ENCODE measurements at regions not wholly inside any gene's neighbourhood (a gene's known extent, or its start where the extent isn't known, plus 50 kb on each side); places are given as distances from the start of the nearest gene placed in this dataset.

DNA sequence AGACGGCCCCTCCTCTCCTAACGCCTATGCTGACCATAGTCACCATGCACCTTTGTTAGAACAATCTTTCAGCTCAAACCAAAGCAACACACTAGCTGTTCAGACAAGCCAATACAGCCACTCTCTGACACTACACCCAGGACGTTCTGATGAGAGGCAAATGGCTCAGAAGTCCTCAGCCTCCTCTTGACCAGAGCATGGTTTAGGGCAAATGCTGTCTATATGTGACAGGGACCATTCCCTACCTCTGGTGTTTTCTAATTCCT lies 264.8 kb upstream of the HES1 start:
- Histone ChIP-seq H3T11ph (ENCODE audit: low read length) (no peak overlapping the region), H3K14ac (ENCODE audit: insufficient read depth, low read length) (no peak overlapping the region), H3K9ac (ENCODE audit: extremely low read depth, insufficient read length, low read length) (no peak overlapping the region), H2BK12ac (ENCODE audit: insufficient read length, low read depth, low read length) (no peak overlapping the region), H2BK5ac (ENCODE audit: insufficient read length, low read length) (no peak overlapping the region), H3K4me2 (ENCODE audit: insufficient read depth, insufficient read length, low read length) (no peak overlapping the region), H2BK20ac (ENCODE audit: low read depth, low read length, poor library complexity, severe bottlenecking) (no peak overlapping the region), H4K20me1 (ENCODE audit: control insufficient read depth, insufficient read depth, insufficient read length) (no peaks in the 10 kb centered on the region), H3K18ac (ENCODE audit: insufficient read length, low read depth, low read length) (no peak overlapping the region), H4K5ac (ENCODE audit: insufficient read length, low read depth, low read length) (no peak overlapping the region), H4K8ac (replicated peaks; ENCODE audit: insufficient read length, low read depth, low read length) (no peak overlapping the region), H3K9me3 (ENCODE audit: control insufficient read depth, low read depth, low read length) (no peaks in the 10 kb centered on the region), H3K27ac (ENCODE audit: insufficient read length, low read depth, low read length) (no peak overlapping the region), H2AK5ac (ENCODE audit: insufficient read length, low read length) (no peak overlapping the region), H3K23me2 (ENCODE audit: insufficient read length, low read depth, low read length, poor library complexity, severe bottlenecking) (no peaks in the 10 kb centered on the region), H3K56ac (ENCODE audit: insufficient read length, low read depth, low read length) (no peak overlapping the region), H2BK120ac (ENCODE audit: low read depth, low read length, poor library complexity, severe bottlenecking) (no peak overlapping the region), H4K91ac (ENCODE audit: insufficient read length, low read depth, low read length) (no peak overlapping the region), H3K79me2 (ENCODE audit: insufficient read depth, low read length) (no peaks in the 10 kb centered on the region), H2BK15ac (ENCODE audit: low read depth, low read length) (no peak overlapping the region), H3K4me1 (ENCODE audit: insufficient read depth, low read length) (no peaks in the 10 kb centered on the region; the same call in 1 of the 2 replicates), H3K23ac (ENCODE audit: insufficient read length, low read depth, low read length) (no peak overlapping the region), H3K79me1 (ENCODE audit: insufficient read depth, low read depth, low read length, poor library complexity, severe bottlenecking) (no peaks in the 10 kb centered on the region), H2AFZ (ENCODE audit: low read length) (no peak overlapping the region), H3K27me3 (ENCODE audit: insufficient read depth, low read length) (no peaks in the 10 kb centered on the region; the same call in 1 of the 2 replicates), H3K4ac (ENCODE audit: low read depth, low read length) (no peak overlapping the region)
- Mint-ChIP-seq H3K27me3 (ENCODE audit: low read depth) (peaks cover 66% of the 10 kb centered on the region), H3K4me3 (no peak overlapping the region), H3K27ac (no peak overlapping the region), H3K9me3 (no peaks in the 10 kb centered on the region), H3K4me1 (peaks cover 45 to 76% of the 10 kb centered on the region in 2 experiments), H3K36me3 (ENCODE audit: insufficient read depth in 1 of 3, low read depth in 3 of 3) (peaks cover 0 to 4% (median 0%) of the 10 kb centered on the region in 3 experiments; a peak in 1 of 7 replicates)
- no CpG with 5 or more reads among the region's 3 CpGs for WGBS (ENCODE audit: extremely low coverage, insufficient read length, low lambda C conversion rate)
- TF ChIP-seq, protein P1, sequence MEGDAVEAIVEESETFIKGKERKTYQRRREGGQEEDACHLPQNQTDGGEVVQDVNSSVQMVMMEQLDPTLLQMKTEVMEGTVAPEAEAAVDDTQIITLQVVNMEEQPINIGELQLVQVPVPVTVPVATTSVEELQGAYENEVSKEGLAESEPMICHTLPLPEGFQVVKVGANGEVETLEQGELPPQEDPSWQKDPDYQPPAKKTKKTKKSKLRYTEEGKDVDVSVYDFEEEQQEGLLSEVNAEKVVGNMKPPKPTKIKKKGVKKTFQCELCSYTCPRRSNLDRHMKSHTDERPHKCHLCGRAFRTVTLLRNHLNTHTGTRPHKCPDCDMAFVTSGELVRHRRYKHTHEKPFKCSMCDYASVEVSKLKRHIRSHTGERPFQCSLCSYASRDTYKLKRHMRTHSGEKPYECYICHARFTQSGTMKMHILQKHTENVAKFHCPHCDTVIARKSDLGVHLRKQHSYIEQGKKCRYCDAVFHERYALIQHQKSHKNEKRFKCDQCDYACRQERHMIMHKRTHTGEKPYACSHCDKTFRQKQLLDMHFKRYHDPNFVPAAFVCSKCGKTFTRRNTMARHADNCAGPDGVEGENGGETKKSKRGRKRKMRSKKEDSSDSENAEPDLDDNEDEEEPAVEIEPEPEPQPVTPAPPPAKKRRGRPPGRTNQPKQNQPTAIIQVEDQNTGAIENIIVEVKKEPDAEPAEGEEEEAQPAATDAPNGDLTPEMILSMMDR (conservative IDR thresholded peaks at IDR 0.05): no peak
- no peak for DNase-seq

Data from H9 (cell line).